RWPE1 (cell line): ENCODE measurements at regions not wholly inside any gene's neighbourhood (a gene's known extent, or its start where the extent isn't known, plus 50 kb on each side); places are given as distances from the start of the nearest gene placed in this dataset.
"Not testable (repeated sequence)": the region's sequence is repeated elsewhere in the genome, so short reads cannot be mapped to it uniquely, and the experiment has no call there.

Experiments
- CTCF ChIA-PET: fragments of 350-600 bp; sonication (Branson Sonifier 250); formaldehyde crosslinking; extraction: SDS; loops from one replicate; lab custom pipeline; 2021; lab: Yijun Ruan, JAX
- POLR2A ChIA-PET: fragments of 400-600 bp; formaldehyde crosslinking; extraction: SDS; loops from one replicate; lab custom pipeline; 2020; ENCODE audit warnings: antibody characterized with exemption; ENCODE audit not compliant: low non-redundant PET; lab: Yijun Ruan, JAX
- DNase-seq: peaks from one replicate; pipeline ENCODE4 v3.0.0; 2012; ENCODE audit warnings: low spot score
- H3K27ac ChIP-seq: fragments of 450-650 bp; 2 replicates; pipeline ENCODE4 v1.5.1; 2017
- TF ChIP-seq, protein P1 (sequence below): fragments of 450-650 bp; conservative IDR thresholded peaks from 2 replicates; pipeline ENCODE4 v1.5.1; 2017; ENCODE audit warnings: low read depth, mild to moderate bottlenecking

DNA sequence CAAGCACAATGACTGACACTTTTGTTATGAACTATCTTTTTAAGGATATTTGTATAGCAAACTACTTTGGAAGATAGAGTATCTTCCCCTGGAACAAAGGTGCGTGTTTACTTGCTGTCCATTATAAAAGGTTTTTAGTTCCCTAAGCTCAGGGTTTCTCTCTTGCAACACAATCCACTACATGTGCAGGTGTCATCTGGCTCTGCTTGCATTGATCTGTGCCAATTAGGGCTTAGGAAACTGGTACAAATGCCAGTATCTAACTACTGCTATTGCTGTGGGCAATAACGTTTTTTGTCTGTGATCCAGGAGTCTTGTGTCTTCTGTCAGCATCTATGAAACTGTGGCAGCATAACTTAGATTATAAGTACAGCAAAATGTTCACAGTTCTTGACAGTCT is 68.3 kb upstream of the ABCD3 start:
- no peak for DNase-seq

DNA sequence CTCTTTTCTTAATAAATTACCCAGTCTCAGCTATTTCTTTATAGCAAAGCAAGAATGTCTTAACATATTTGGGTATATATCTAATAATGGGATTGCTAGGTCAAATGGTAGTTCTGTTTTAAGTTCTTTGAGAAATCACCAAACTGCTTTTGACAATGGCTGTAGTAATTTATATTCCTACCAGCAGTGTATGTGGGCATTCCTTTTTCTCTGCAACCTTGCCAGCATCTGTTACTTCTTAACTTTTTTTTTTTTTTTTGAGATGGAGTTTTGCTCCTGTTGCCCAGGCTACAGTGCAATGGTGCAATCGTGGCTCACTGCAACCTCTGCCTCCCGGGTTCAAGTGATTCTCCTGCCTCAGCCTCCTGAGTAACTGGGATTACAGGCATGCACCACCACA is 69.8 kb upstream of the ABCD3 start:
- CTCF ChIA-PET, H3K27ac ChIP-seq, POLR2A ChIA-PET, DNase-seq: not testable (repeated sequence)

More for the DNA sequence above, 68.3 kb upstream of the ABCD3 start:
- TF ChIP-seq, protein P1, sequence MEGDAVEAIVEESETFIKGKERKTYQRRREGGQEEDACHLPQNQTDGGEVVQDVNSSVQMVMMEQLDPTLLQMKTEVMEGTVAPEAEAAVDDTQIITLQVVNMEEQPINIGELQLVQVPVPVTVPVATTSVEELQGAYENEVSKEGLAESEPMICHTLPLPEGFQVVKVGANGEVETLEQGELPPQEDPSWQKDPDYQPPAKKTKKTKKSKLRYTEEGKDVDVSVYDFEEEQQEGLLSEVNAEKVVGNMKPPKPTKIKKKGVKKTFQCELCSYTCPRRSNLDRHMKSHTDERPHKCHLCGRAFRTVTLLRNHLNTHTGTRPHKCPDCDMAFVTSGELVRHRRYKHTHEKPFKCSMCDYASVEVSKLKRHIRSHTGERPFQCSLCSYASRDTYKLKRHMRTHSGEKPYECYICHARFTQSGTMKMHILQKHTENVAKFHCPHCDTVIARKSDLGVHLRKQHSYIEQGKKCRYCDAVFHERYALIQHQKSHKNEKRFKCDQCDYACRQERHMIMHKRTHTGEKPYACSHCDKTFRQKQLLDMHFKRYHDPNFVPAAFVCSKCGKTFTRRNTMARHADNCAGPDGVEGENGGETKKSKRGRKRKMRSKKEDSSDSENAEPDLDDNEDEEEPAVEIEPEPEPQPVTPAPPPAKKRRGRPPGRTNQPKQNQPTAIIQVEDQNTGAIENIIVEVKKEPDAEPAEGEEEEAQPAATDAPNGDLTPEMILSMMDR: no peak
- POLR2A ChIA-PET: no interaction called here
- no peak overlapping the region for H3K27ac ChIP-seq
- CTCF ChIA-PET: interaction anchor here (0.5 kb wide), 1 partner anchor 170 kb away, joined by 4 read pairs; no protein-coding TSS in a partner anchor

DNA sequence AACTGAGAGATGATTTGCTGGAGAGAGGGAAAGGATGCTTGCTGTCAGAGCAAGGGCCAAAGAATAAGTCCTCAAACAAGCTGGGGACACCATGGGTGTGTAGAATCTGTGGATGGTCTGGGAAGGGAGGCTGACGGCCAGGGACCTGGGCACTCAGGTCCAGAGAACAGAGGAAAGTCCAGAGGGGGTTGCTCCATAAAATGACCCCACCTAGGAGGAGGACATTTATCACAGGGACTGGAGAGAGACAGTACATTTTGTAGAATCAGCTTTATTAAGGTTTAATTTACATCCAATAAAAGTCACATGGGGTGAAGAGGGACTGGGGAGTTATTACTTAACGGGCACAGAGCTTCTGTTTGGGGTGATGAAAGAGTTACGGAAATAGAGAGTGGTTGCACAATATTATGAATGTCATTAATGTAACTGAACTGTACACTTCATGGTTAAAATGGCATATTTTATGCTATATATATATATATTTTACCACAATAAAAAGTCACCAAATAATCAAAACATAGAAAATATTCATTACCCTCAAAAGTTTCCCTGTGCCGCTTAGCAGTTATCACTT is 73.0 kb upstream of the ABCD3 start:
- ChIA-PET CTCF (interaction anchor here (0.6 to 1.1 kb wide), 3 partner anchors 9 to 305 kb away, joined by 3 to 5 read pairs (median 4); no protein-coding TSS in a partner anchor), POLR2A (no interaction called here)
- no peak for DNase-seq

DNA sequence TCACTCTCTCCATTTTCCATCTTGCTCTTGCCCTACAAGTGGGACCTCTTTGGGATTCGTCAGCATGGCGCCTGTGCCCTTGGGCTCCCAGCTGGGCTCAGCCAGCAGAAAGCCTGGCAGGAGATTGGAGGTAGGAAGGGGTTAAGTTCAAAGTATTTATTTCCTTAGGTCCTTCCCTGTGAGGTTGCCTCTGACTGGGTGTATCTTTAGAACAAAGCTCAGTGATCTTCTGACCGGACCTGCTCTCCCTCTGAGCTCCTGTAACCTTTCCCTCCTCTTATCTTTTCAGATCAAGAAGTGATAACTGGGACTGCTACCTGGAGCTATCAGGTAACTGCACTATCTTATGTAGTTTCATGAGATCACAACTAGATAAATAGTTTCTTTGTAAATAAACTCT is 75.8 kb upstream of the ABCD3 start:
- no peak overlapping the region for H3K27ac ChIP-seq
- CTCF ChIA-PET: interaction anchor here (0.8 to 1.2 kb wide), 3 partner anchors 297 to 320 kb away, joined by 3 to 4 read pairs (median 4); no protein-coding TSS in a partner anchor
- POLR2A ChIA-PET: no interaction called here
- TF ChIP-seq, protein P1: no peak
- DNase-seq: no peak

More for the DNA sequence above, 73.0 kb upstream of the ABCD3 start:
- TF ChIP-seq, protein P1: no peak
- H3K27ac ChIP-seq: no peak overlapping the region

DNA sequence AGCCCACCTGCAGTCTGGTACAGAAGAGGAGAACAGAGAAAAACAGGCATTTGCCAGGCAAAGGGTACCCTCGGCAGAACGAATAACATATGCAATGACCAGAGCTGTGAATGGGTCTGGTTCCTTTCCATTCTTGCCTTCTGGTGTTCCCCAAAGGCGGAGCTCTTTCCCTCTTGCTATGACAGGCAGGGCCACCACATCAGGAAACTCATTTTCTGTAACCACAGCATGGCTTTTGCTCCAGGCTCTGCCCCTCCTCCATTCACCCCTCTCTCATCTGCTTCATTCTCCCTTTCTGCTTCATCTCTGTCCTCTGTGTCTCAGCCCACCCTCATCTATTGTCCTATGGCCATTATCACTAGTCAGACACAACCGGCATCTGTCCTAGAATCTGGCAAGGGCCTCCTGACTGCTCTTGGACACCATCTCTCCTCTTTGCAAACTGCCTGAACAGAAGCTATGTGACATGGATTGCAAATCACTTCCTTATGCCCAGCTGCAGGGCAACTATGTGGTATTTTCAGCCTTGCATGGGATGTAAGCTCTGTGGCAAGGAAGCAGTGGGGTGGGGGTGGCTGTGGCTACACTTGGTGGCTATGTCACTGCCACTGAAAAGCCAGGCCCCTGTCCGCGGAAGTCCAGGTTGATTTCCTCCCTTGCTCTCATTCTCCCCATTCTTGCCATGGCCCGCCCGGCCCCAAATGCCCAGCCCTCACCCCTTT is 78.8 kb upstream of the ABCD3 start:
- POLR2A ChIA-PET: no interaction called here
- H3K27ac ChIP-seq: no peak overlapping the region
- no peak for DNase-seq
- TF ChIP-seq, protein P1: no peak
- CTCF ChIA-PET: interaction anchor here (0.7 to 1.8 kb wide), 2 partner anchors 124 to 210 kb away, joined by 3 to 5 read pairs; no protein-coding TSS in a partner anchor

DNA sequence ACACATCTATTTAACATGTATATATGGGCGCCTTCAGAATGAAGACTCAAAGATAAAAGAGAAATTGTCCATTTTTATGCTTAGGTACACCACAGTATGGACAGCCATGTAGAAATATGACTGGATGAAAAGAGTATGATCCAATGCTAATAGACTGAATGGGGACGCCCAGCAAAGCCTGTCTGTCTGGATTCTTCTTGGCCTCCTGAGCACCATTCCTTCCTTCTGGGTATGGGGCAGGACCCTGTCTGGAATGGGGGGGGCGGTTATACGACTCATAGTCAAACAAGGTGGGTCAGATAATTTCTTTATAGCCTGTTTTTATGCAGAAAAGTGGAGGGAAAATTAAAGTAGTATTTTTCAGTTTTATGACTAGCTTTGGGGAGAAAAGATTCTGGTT is 81.2 kb upstream of the ABCD3 start:
- POLR2A ChIA-PET: no interaction called here
- no peak for DNase-seq
- CTCF ChIA-PET: interaction anchor here (0.6 to 5.3 kb wide), 10 partner anchors 11 to 618 kb away, joined by 3 to 111 read pairs (median 8); no protein-coding TSS in a partner anchor
- TF ChIP-seq, protein P1: no peak
- no peak overlapping the region for H3K27ac ChIP-seq
